IMR-90 (cell line): ENCODE measurements at regions not wholly inside any gene's neighbourhood (a gene's known extent, or its start where the extent isn't known, plus 50 kb on each side); places are given as distances from the start of the nearest gene placed in this dataset.

Source experiments
- ATAC-seq: fragments of 200-7000 bp; cut with Tn5 transposase; 2 replicates; pipeline ENCODE4 v1.9.1; 2020; ENCODE audit warnings: low read depth, mild to moderate bottlenecking, moderate library complexity
- BruUV-seq: library from RNA; stranded (reverse); fragments of 400-500 nt; replicated peaks from 2 replicates; lab custom pipeline; 2021; lab: Mats Ljungman, UMichigan
- CTCF ChIA-PET: fragments of 300-600 bp; formaldehyde crosslinking; extraction: SDS; loops from one replicate; lab custom pipeline; 2021; ENCODE audit warnings: antibody characterized with exemption; lab: Yijun Ruan, JAX
- POLR2A ChIA-PET: fragments of 300-600 bp; sonication (Branson Sonifier 250); formaldehyde crosslinking; loops from one replicate; lab custom pipeline; 2022; ENCODE audit warnings: antibody characterized with exemption; ENCODE audit not compliant: unreplicated experiment; lab: Charles Lee
- DNase-seq: peaks from one replicate; pipeline ENCODE4 v3.0.0; 2013
- H2AFZ ChIP-seq: replicated peaks from 2 replicates; pipeline ENCODE3; 2013; ENCODE audit warnings: low read length, mild to moderate bottlenecking; ENCODE audit not compliant: poor library complexity
- H2AK5ac ChIP-seq: 2 replicates; pipeline ENCODE4 v1.6.1; 2013; ENCODE audit warnings: low read depth, low read length, inconsistent platforms
- H2AK9ac ChIP-seq: replicated peaks from 2 replicates; pipeline ENCODE3; 2013; ENCODE audit warnings: mild to moderate bottlenecking, low read depth, low read length, moderate library complexity; ENCODE audit not compliant: poor library complexity
- H2BK120ac ChIP-seq: 2 replicates; pipeline ENCODE4 v1.6.1; 2013; ENCODE audit warnings: low read depth, low read length, inconsistent platforms
- H2BK15ac ChIP-seq: 3 replicates; pipeline ENCODE4 v1.6.1; 2013; ENCODE audit warnings: low read depth, low read length, inconsistent platforms
- H2BK20ac ChIP-seq: 2 replicates; pipeline ENCODE4 v1.6.1; 2013; ENCODE audit warnings: low read depth, mild to moderate bottlenecking, inconsistent platforms, low read length, moderate library complexity
- H2BK5ac ChIP-seq: 2 replicates; pipeline ENCODE4 v1.6.1; 2013; ENCODE audit warnings: mild to moderate bottlenecking, low read depth, low read length, inconsistent platforms; ENCODE audit not compliant: poor library complexity, severe bottlenecking
- H3K14ac ChIP-seq: replicated peaks from 2 replicates; pipeline ENCODE4 v1.6.1; 2013; ENCODE audit warnings: low read depth, low read length, inconsistent platforms
- H3K18ac ChIP-seq: 2 replicates; pipeline ENCODE4 v1.6.1; 2013; ENCODE audit warnings: low read depth, low read length, control low read depth
- H3K23ac ChIP-seq: 2 replicates; pipeline ENCODE4 v1.6.1; 2013; ENCODE audit warnings: low read depth, low read length, inconsistent platforms
- H3K27ac ChIP-seq: 2 replicates; pipeline ENCODE4 v1.5.1; 2013; ENCODE audit warnings: mild to moderate bottlenecking, control low read depth, low read length; ENCODE audit not compliant: insufficient read depth
- H3K27me3 ChIP-seq: 2 replicates; pipeline ENCODE4 v1.6.1; 2013; ENCODE audit warnings: low read length; ENCODE audit not compliant: control insufficient read depth, insufficient read depth
- H3K36me3 ChIP-seq: 2 replicates; pipeline ENCODE4 v1.6.1; 2013; ENCODE audit warnings: low read length, mixed read lengths; ENCODE audit not compliant: control insufficient read depth, insufficient read depth
- H3K4ac ChIP-seq: 2 replicates; pipeline ENCODE4 v1.6.1; 2013; ENCODE audit warnings: low read depth, low read length, inconsistent platforms
- H3K4me1 ChIP-seq: 2 replicates; pipeline ENCODE4 v1.6.1; 2013; ENCODE audit warnings: low read length, mixed read lengths; ENCODE audit not compliant: control insufficient read depth, insufficient read depth
- H3K4me2 ChIP-seq: 2 replicates; pipeline ENCODE4 v1.6.1; 2013; ENCODE audit warnings: low read depth, mild to moderate bottlenecking, control low read depth, low read length, moderate library complexity
- H3K4me3 ChIP-seq: 2 replicates; pipeline ENCODE4 v1.5.1; 2013; ENCODE audit warnings: low read depth, mild to moderate bottlenecking, control low read depth, low read length, moderate library complexity; ENCODE audit not compliant: insufficient read depth
- H3K56ac ChIP-seq: 2 replicates; pipeline ENCODE4 v1.6.1; 2013; ENCODE audit warnings: low read length, inconsistent platforms; ENCODE audit not compliant: insufficient read depth; ENCODE audit errors: extremely low read depth
- H3K79me1 ChIP-seq, 2 experiments: 2 replicates each; pipeline ENCODE4 v1.6.1; 2013; ENCODE audit warnings: low read length in 2 of 2, inconsistent platforms in 1 of 2, low read depth in 1 of 2
- H3K9ac ChIP-seq: 2 replicates; pipeline ENCODE4 v1.6.1; 2013; ENCODE audit warnings: low read depth, low read length, control low read depth
- H3K9me1 ChIP-seq: 2 replicates; pipeline ENCODE4 v1.6.1; 2013; ENCODE audit warnings: low read length, inconsistent platforms; ENCODE audit not compliant: insufficient read depth
- H3K9me3 ChIP-seq: 2 replicates; pipeline ENCODE4 v1.6.1; 2013; ENCODE audit warnings: low read length; ENCODE audit not compliant: control insufficient read depth, insufficient read depth
- H4K20me1 ChIP-seq: 2 replicates; pipeline ENCODE4 v1.6.1; 2013; ENCODE audit warnings: low read length, inconsistent platforms; ENCODE audit not compliant: insufficient read depth
- H4K5ac ChIP-seq: 2 replicates; pipeline ENCODE4 v1.6.1; 2013; ENCODE audit warnings: mild to moderate bottlenecking, low read depth, low read length, control low read depth
- H4K8ac ChIP-seq, 2 experiments: 2 replicates each; pipeline ENCODE4 v1.6.1; 2013; ENCODE audit warnings: low read depth in 2 of 2, low read length in 2 of 2, control low read depth in 1 of 2, inconsistent platforms in 1 of 2
- H4K91ac ChIP-seq: 2 replicates; pipeline ENCODE4 v1.6.1; 2013; ENCODE audit warnings: low read depth, low read length, inconsistent platforms; ENCODE audit not compliant: insufficient read depth
- CEBPB ChIP-seq: IDR thresholded peaks from 2 replicates; pipeline ENCODE4 v1.6.1; 2012; ENCODE audit warnings: low read depth, low read length, improper control_type of control experiment
- MAZ ChIP-seq: IDR thresholded peaks from 2 replicates; pipeline ENCODE4 v1.6.1; 2012; ENCODE audit warnings: low read depth, mild to moderate bottlenecking, low read length, improper control_type of control experiment, moderate library complexity, borderline replicate concordance
- MXI1 ChIP-seq: IDR thresholded peaks from 2 replicates; pipeline ENCODE4 v1.6.1; 2012; ENCODE audit warnings: low read depth, mild to moderate bottlenecking, low read length, moderate library complexity, borderline replicate concordance
- NFE2L2 ChIP-seq: fragments of 150-350 bp; IDR thresholded peaks from 2 replicates; pipeline ENCODE4 v1.6.1; 2016; ENCODE audit warnings: low read depth, mild to moderate bottlenecking, low read length
- POLR2A ChIP-seq: IDR thresholded peaks from 2 replicates; pipeline ENCODE4 v1.6.1; 2012; ENCODE audit warnings: mild to moderate bottlenecking, low read depth, low read length
- SMC3 ChIP-seq: fragments of 150-350 bp; IDR thresholded peaks from 2 replicates; pipeline ENCODE4 v1.6.1; 2016; ENCODE audit warnings: low read depth, mild to moderate bottlenecking, antibody characterized with exemption, low read length, moderate library complexity
- WGBS, 2 experiments: methylation state at CpG; one replicate each; pipeline versions ENCODE4 v1.1.5 to v1.1.7; 2013; ENCODE audit warnings: missing lambda C conversion rate in 2 of 2; ENCODE audit not compliant: insufficient read length in 1 of 2; ENCODE audit errors: extremely low coverage in 2 of 2; 5-methylcytosine and 5-hydroxymethylcytosine counted together
- dilution Hi-C: fragments of 300-500 bp; cut with HindIII; formaldehyde crosslinking; loops from one replicate; pipeline ENCODE4 v1.14.3; 2018; ENCODE audit warnings: low sequenced_read_pairs; ENCODE audit not compliant: unreplicated experiment
- in situ Hi-C: fragments of 300-500 bp; cut with MboI; formaldehyde crosslinking; loops from 3 replicates; pipeline ENCODE4 v1.14.3; 2019; ENCODE audit warnings: low sequenced_read_pairs, inconsistent platforms, mixed read lengths
- intact Hi-C: fragments of 100-400 bp; cut with micrococcal nuclease; formaldehyde crosslinking; loops from 2 replicates; pipeline ENCODE4 v1.10.0; 2022
- TF ChIP-seq, protein P1 (sequence below): fragments of 150-350 bp; IDR thresholded peaks from 2 replicates; pipeline ENCODE4 v1.6.1; 2017; ENCODE audit warnings: mild to moderate bottlenecking, antibody characterized with exemption, low read length, low read depth

DNA sequence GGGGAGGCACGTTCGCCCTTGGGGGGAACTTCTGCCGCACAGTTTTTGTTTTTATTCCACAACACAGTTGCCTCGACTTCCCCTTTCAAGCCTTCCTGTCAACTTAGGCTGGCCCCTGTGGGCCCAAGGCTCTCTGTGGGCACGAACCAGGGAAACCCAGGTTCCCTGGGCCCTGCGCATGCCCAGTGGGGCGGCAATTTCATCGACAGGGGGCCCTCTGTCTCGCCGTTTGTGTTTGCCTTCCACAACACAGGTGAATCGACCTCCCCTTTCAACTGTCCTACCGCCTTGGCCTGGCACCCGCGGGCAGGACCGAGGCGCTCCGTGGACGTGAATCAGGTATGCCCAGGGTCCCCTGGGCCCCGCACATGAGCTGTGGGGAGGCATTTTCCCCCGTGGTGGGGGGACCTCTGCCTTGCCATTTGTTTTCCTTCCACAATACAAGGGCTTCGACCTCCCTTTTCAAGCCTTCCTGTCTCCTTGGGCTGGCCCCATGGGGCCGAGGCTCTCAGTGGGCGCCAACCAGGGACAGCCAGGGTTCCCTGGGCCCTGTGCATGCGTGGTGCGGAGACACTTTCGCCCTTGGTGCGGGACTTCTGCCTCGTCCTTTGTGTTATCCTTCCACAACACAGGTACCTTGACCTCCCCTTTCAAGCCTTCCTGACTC is 354.0 kb downstream of the ALG10 start:
- WGBS, 2 experiments: 63% methylated on average over 7 of the region's 28 CpGs; no CpG with 5 or more reads in 1 of the 2 experiments
- no peaks in the 10 kb centered on the region for H3K27me3 ChIP-seq
- H2AK5ac ChIP-seq: no peak overlapping the region
- DNase-seq (no peak), ATAC-seq (no peak)
- ChIA-PET POLR2A (no interaction called here), CTCF (no interaction called here)
- no peak overlapping the region for H2BK15ac ChIP-seq
- no peak overlapping the region for H2AFZ ChIP-seq
- no peaks in the 10 kb centered on the region for H3K36me3 ChIP-seq
- no peak for TF ChIP-seq MAZ
- no peak for TF ChIP-seq SMC3
- TF ChIP-seq, protein P1, sequence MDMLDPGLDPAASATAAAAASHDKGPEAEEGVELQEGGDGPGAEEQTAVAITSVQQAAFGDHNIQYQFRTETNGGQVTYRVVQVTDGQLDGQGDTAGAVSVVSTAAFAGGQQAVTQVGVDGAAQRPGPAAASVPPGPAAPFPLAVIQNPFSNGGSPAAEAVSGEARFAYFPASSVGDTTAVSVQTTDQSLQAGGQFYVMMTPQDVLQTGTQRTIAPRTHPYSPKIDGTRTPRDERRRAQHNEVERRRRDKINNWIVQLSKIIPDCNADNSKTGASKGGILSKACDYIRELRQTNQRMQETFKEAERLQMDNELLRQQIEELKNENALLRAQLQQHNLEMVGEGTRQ: no peak
- no peak for TF ChIP-seq MXI1
- no peak for TF ChIP-seq POLR2A
- TF ChIP-seq CEBPB: no peak
- no peak for TF ChIP-seq NFE2L2
- H3K18ac ChIP-seq: no peak overlapping the region
- dilution Hi-C loops: no loop called here
- no peak overlapping the region for H3K14ac ChIP-seq
- no peak overlapping the region for H2BK120ac ChIP-seq
- H3K79me1 ChIP-seq: no peaks in the 10 kb centered on the region
- H3K23ac ChIP-seq: no peak overlapping the region
- intact Hi-C loops: no loop called here
- no peak overlapping the region for H3K27ac ChIP-seq
- no peaks in the 10 kb centered on the region for H3K4me1 ChIP-seq
- no peak overlapping the region for H2BK5ac ChIP-seq
- H3K4ac ChIP-seq: no peak overlapping the region
- H2BK20ac ChIP-seq: no peak overlapping the region
- no peaks in the 10 kb centered on the region for H3K9me1 ChIP-seq
- BruUV-seq: no TSS peak
- in situ Hi-C loops: no loop called here
- H3K9ac ChIP-seq: no peak overlapping the region
- H3K9me3 ChIP-seq: peaks cover 27% of the 10 kb centered on the region
- no peak overlapping the region for H3K4me2 ChIP-seq
- no peaks in the 10 kb centered on the region for H4K20me1 ChIP-seq
- no peak overlapping the region for H4K8ac ChIP-seq
- H3K56ac ChIP-seq: no peak overlapping the region
- H4K5ac ChIP-seq: no peak overlapping the region
- H4K91ac ChIP-seq: no peak overlapping the region
- no peak overlapping the region for H2AK9ac ChIP-seq
- no peak overlapping the region for H3K4me3 ChIP-seq
